ENCODE measurements at regions not wholly inside any gene's neighbourhood (a gene's known extent, or its start where the extent isn't known, plus 50 kb on each side); places are given as distances from the start of the nearest gene placed in this dataset.

GRCh38 chr6:15893556-15894253 lies 230.9 kb upstream of the DTNBP1 start:
- Histone ChIP-seq H3K27ac (ENCODE audit: low read length) (no peak overlapping the region), H3K36me3 (ENCODE audit: low read depth, low read length) (no peaks in the 10 kb centered on the region), H3K4me1 (ENCODE audit: insufficient read depth, low read length) (0 out of 2 replicates have a peak, but pooled peaks cover 4% of the 10 kb centered on the region), H3K9me3 (ENCODE audit: low read length) (no peaks in the 10 kb centered on the region), H3K9me2 (replicated peaks; ENCODE audit: low read length) (no peaks in the 10 kb centered on the region), H3K9ac (ENCODE audit: low read length) (no peak overlapping the region), H4K20me1 (ENCODE audit: low read length) (no peaks in the 10 kb centered on the region), H3K79me2 (ENCODE audit: low read length) (no peaks in the 10 kb centered on the region), H3K27me3 (ENCODE audit: low read length) (no peaks in the 10 kb centered on the region), H3K4me2 (ENCODE audit: low read length) (no peak overlapping the region), H2AFZ (ENCODE audit: low read length) (no peak overlapping the region), H3F3A (ENCODE audit: low read length, unreplicated experiment) (no peaks in the 10 kb centered on the region), H3K4me3 (ENCODE audit: low read length) (no peak overlapping the region)
- ChIA-PET CTCF (interaction anchor here (0.6 to 1.2 kb wide), 5 partner anchors 88 to 289 kb away, joined by 4 to 18 read pairs (median 4); partner anchors contain the start of gene MYLIP), POLR2A (ENCODE audit: unreplicated experiment) (no interaction called here)
- intact Hi-C loops (cut with micrococcal nuclease), result loop anchor here (1.0 to 5.0 kb wide), 4 partner anchors 201 to 290 kb away; partner anchors contain the start of gene MYLIP
- ATAC-seq (peak; percentile 62), DNase-seq (peak; percentile 86)
- TF ChIP-seq EZH2 (IDR thresholded peaks at IDR 0.05; ENCODE audit: low read length, unreplicated experiment), result no peak
- peak; percentile 79 for TF ChIP-seq CTCF (conservative IDR thresholded peaks at IDR 0.05; ENCODE audit: low read depth, low read length)
- no peak for TF ChIP-seq EZH2phosphoT487 (IDR thresholded peaks at IDR 0.05; ENCODE audit: borderline replicate concordance, low read length)
- no TSS peak for BruUV-seq (replicated peaks)

GRCh38 chr6:15892369-15892768 lies 229.5 kb upstream of the DTNBP1 start:
- DNase-seq (no peak), ATAC-seq (no peak)
- H3K9ac ChIP-seq (ENCODE audit: low read length), result no peak overlapping the region
- no peaks in the 10 kb centered on the region for H3K36me3 ChIP-seq (ENCODE audit: low read depth, low read length)
- POLR2A ChIA-PET (ENCODE audit: unreplicated experiment), result no interaction called here
- no peak overlapping the region for H3K4me2 ChIP-seq (ENCODE audit: low read length)
- 0 out of 2 replicates have a peak, but pooled peaks cover 4% of the 10 kb centered on the region for H3K27me3 ChIP-seq (ENCODE audit: low read length)
- BruUV-seq (replicated peaks), result no TSS peak
- no peak overlapping the region for H3K4me3 ChIP-seq (ENCODE audit: low read length)
- H3K9me3 ChIP-seq (ENCODE audit: low read length), result no peaks in the 10 kb centered on the region
- H3K27ac ChIP-seq (ENCODE audit: low read length), result no peak overlapping the region
- H3F3A ChIP-seq (ENCODE audit: low read length, unreplicated experiment), result no peaks in the 10 kb centered on the region
- H3K4me1 ChIP-seq (ENCODE audit: insufficient read depth, low read length), result 0 out of 2 replicates have a peak, but pooled peaks cover 4% of the 10 kb centered on the region
- no peaks in the 10 kb centered on the region for H4K20me1 ChIP-seq (ENCODE audit: low read length)
- no peaks in the 10 kb centered on the region for H3K79me2 ChIP-seq (ENCODE audit: low read length)
- H2AFZ ChIP-seq (ENCODE audit: low read length), result no peak overlapping the region
- H3K9me2 ChIP-seq (replicated peaks; ENCODE audit: low read length), result no peaks in the 10 kb centered on the region
- intact Hi-C loops (cut with micrococcal nuclease), result loop anchor here (2.0 to 5.0 kb wide), 2 partner anchors 200 to 236 kb away; partner anchors contain the start of gene MYLIP
- CTCF ChIA-PET, result no interaction called here
- TF ChIP-seq EZH2 (IDR thresholded peaks at IDR 0.05; ENCODE audit: low read length, unreplicated experiment) (no peak), EZH2phosphoT487 (IDR thresholded peaks at IDR 0.05; ENCODE audit: borderline replicate concordance, low read length) (no peak), CTCF (conservative IDR thresholded peaks at IDR 0.05; ENCODE audit: low read depth, low read length) (no peak)
